ENCODE measurements at regions not wholly inside any gene's neighbourhood (a gene's known extent, or its start where the extent isn't known, plus 50 kb on each side); places are given as distances from the start of the nearest gene placed in this dataset.
"Not testable (repeated sequence)": the region's sequence is repeated elsewhere in the genome, so short reads cannot be mapped to it uniquely, and the experiment has no call there.

- intact Hi-C loops (cut with DNase I) = no loop called here
- no peak for DNase-seq (ENCODE audit: low spot score in 2 of 2)
- no peak for TF ChIP-seq CTCF (IDR thresholded peaks at IDR 0.05)
Measured at GRCh38 chr3:29022976-29023375, 257.9 kb upstream of the RBMS3 start.

GRCh38 chr3:29026286-29026685 is 254.6 kb upstream of the RBMS3 start:
- Histone ChIP-seq H3K27me3 (no peaks in the 10 kb centered on the region), H3K36me3 (no peaks in the 10 kb centered on the region), H3K4me1 (no peaks in the 10 kb centered on the region), H3K4me3 (no peak overlapping the region), H3K27ac (no peak overlapping the region), H3K9me3 (no peaks in the 10 kb centered on the region)
- no peak for TF ChIP-seq CTCF (IDR thresholded peaks at IDR 0.05)
- no peak for DNase-seq (ENCODE audit: low spot score in 2 of 2)
- intact Hi-C loops (cut with DNase I) = no loop called here

More at GRCh38 chr3:29022976-29023375, 257.9 kb upstream of the RBMS3 start:
- Histone ChIP-seq H3K36me3 (no peaks in the 10 kb centered on the region), H3K4me3 (no peak overlapping the region), H3K9me3 (no peaks in the 10 kb centered on the region), H3K27me3 (no peaks in the 10 kb centered on the region), H3K27ac (no peak overlapping the region), H3K4me1 (no peaks in the 10 kb centered on the region)

GRCh38 chr3:29026959-29027358 is 253.9 kb upstream of the RBMS3 start:
- intact Hi-C loops (cut with DNase I) = no loop called here
- DNase-seq (ENCODE audit: low spot score in 2 of 2) = no peak
- H3K36me3 ChIP-seq = no peaks in the 10 kb centered on the region
- no peaks in the 10 kb centered on the region for H3K4me1 ChIP-seq
- no peaks in the 10 kb centered on the region for H3K9me3 ChIP-seq
- H3K4me3 ChIP-seq = no peak overlapping the region
- H3K27me3 ChIP-seq = no peaks in the 10 kb centered on the region
- no peak for TF ChIP-seq CTCF (IDR thresholded peaks at IDR 0.05)
- no peak overlapping the region for H3K27ac ChIP-seq

GRCh38 chr3:29031175-29031574 is 249.7 kb upstream of the RBMS3 start:
- intact Hi-C loops (cut with DNase I); H3K4me1 ChIP-seq; DNase-seq (ENCODE audit: low spot score in 2 of 2); H3K9me3 ChIP-seq; H3K27ac ChIP-seq; H3K27me3 ChIP-seq; H3K36me3 ChIP-seq; H3K4me3 ChIP-seq: not testable (repeated sequence)

GRCh38 chr3:29033511-29033910 is 247.4 kb upstream of the RBMS3 start:
- H3K4me1 ChIP-seq = no peaks in the 10 kb centered on the region
- DNase-seq (ENCODE audit: low spot score in 2 of 2) = no peak
- H3K4me3 ChIP-seq = no peak overlapping the region
- H3K36me3 ChIP-seq = no peaks in the 10 kb centered on the region
- no peak overlapping the region for H3K27ac ChIP-seq
- H3K9me3 ChIP-seq = no peaks in the 10 kb centered on the region
- intact Hi-C loops (cut with DNase I) = no loop called here
- H3K27me3 ChIP-seq = no peaks in the 10 kb centered on the region
- no peak for TF ChIP-seq CTCF (IDR thresholded peaks at IDR 0.05)

GRCh38 chr3:29050155-29050554 is 230.7 kb upstream of the RBMS3 start:
- Histone ChIP-seq H3K9me3 (peaks cover 0 to 12% of the 10 kb centered on the region in 2 donors), H3K4me3 (no peak overlapping the region), H3K27ac (no peak overlapping the region), H3K27me3 (no peaks in the 10 kb centered on the region), H3K4me1 (no peaks in the 10 kb centered on the region), H3K36me3 (no peaks in the 10 kb centered on the region)
- intact Hi-C loops (cut with DNase I) = no loop called here
- no peak for DNase-seq (ENCODE audit: low spot score in 2 of 2)
- TF ChIP-seq CTCF (IDR thresholded peaks at IDR 0.05) = no peak

Data from ascending aorta (tissue), 2 donors.